ENCODE measurements at regions not wholly inside any gene's neighbourhood (a gene's known extent, or its start where the extent isn't known, plus 50 kb on each side); places are given as distances from the start of the nearest gene placed in this dataset.

- DNase-seq (ENCODE audit: low spot score): no peak
- TF ChIP-seq CTCF (IDR thresholded peaks at IDR 0.05; ENCODE audit: extremely low read depth, missing control alignments): no peak
Measured at GRCh38 chr4:188869581-188869980, 730.3 kb downstream of the TRIML1 start.

- no peak for DNase-seq (ENCODE audit: low spot score)
- TF ChIP-seq CTCF (IDR thresholded peaks at IDR 0.05; ENCODE audit: extremely low read depth, missing control alignments): no peak
Measured at GRCh38 chr4:188872809-188873208, 733.6 kb downstream of the TRIML1 start.

- DNase-seq (ENCODE audit: low spot score): no peak
- TF ChIP-seq CTCF (IDR thresholded peaks at IDR 0.05; ENCODE audit: extremely low read depth, missing control alignments): no peak
Measured at GRCh38 chr4:188876881-188877280, 737.6 kb downstream of the TRIML1 start.

GRCh38 chr4:188879598-188879997 is 740.4 kb downstream of the TRIML1 start:
- no peak for DNase-seq (ENCODE audit: low spot score)
- no peak for TF ChIP-seq CTCF (IDR thresholded peaks at IDR 0.05; ENCODE audit: extremely low read depth, missing control alignments)

- no peak for DNase-seq (ENCODE audit: low spot score)
Measured at GRCh38 chr4:188887905-188888304, 748.7 kb downstream of the TRIML1 start.

GRCh38 chr4:188892837-188893236 is 753.6 kb downstream of the TRIML1 start:
- TF ChIP-seq CTCF (IDR thresholded peaks at IDR 0.05; ENCODE audit: extremely low read depth, missing control alignments): no peak

More at GRCh38 chr4:188887905-188888304, 748.7 kb downstream of the TRIML1 start:
- TF ChIP-seq CTCF (IDR thresholded peaks at IDR 0.05; ENCODE audit: extremely low read depth, missing control alignments): no peak

GRCh38 chr4:188903986-188904385 is 764.7 kb downstream of the TRIML1 start:
- DNase-seq (ENCODE audit: low spot score): no peak
- TF ChIP-seq CTCF (IDR thresholded peaks at IDR 0.05; ENCODE audit: extremely low read depth, missing control alignments): no peak

More at GRCh38 chr4:188892837-188893236, 753.6 kb downstream of the TRIML1 start:
- DNase-seq (ENCODE audit: low spot score): no peak
